AG09319 (cell line): ENCODE measurements at regions not wholly inside any gene's neighbourhood (a gene's known extent, or its start where the extent isn't known, plus 50 kb on each side); places are given as distances from the start of the nearest gene placed in this dataset.

ENCODE experiments used
- DNase-seq: peaks from one replicate; pipeline ENCODE4 v3.0.0-alpha.2; 2010; ENCODE audit warnings: low read depth; ENCODE audit errors: extremely low read depth
- CTCF ChIP-seq: IDR thresholded peaks from 2 replicates; pipeline ENCODE4 v1.5.1; 2011; ENCODE audit warnings: low read depth, mild to moderate bottlenecking, inconsistent platforms, low read length, moderate library complexity

DNA sequence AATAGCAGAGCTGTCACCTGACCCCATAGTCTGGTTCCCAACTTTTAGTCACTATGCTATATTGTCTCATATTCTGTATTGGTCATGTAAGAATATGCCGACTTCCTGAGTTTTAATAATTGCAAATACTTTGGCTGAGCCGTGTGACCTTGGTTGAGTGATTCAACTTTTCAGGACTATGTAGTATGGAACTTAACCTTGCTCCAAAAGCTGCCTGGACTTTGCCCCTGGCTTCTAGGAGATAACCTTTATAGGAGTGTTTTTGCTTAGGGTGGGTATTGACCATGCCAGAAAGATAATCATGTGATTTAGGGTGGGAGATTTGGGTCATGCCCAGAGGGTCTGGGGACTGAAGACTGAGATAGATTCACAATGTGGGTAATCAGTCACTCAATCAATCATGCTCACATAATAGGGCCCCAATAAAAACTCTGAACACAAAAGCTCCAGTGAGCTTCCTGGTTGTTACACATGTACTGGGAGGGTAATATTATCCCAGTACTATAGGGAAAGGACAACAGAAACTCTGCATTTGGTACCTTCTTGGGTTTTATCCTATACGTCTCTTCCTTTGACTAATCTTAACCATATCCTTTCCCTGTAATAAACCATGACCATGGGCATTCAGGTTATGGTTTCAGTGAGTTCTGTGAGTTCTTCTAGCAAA is 235.6 kb downstream of the RNF152 start:
- DNase-seq = no peak
- TF ChIP-seq CTCF = no peak

DNA sequence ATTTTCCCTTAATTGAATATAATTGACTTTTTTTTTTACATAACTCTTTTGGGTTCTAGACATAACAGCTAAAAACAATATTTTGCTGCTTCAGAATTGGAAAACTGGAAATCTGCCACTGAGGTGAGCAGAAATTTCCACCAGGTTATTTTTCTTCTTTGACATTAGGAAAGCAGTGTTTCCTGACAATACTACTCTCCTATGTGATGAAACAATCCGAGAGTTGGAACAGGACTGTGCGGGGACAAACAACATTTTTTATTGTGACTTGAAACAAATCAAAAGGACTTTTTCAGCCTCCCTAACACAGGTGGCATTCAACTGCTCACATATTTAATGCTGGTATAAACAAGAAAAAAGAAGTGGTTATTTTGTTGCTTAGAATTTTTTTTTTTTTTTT is 237.2 kb downstream of the RNF152 start:
- no peak for DNase-seq
- TF ChIP-seq CTCF = no peak

DNA sequence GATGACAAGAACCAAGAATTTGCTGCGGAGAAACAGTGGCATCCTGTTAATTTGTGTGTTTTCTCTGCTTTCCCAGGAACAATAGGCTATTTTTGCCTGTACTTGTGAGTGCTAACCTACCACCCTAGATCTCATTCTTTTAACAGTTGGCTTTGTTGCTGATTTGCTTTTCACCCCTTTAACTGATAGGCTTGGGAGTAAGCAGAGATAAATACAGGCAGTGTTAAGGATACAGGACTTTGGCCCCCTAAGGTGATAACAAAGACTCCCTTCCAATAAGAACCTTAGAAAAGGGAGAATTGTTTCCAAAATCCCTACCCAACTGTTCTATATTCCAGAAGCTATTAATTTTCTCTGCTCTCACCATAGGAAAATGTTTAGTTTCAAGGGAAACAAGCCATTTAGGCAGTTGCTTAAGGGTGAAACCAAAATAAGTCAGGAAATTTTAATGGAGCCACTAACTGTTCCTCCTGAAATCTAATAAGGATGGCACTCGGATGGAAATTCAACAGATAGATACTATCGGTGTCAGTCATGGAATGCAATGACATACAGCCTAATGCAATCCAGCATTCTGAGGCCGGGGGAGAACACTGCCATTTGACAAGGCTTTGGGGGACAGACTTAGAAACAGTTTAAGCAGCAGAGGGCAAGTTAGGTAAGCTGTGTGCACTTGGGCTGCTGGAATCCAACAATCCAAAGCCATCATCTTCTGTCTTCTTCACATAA is 238.8 kb downstream of the RNF152 start:
- no peak for TF ChIP-seq CTCF
- DNase-seq = no peak

DNA sequence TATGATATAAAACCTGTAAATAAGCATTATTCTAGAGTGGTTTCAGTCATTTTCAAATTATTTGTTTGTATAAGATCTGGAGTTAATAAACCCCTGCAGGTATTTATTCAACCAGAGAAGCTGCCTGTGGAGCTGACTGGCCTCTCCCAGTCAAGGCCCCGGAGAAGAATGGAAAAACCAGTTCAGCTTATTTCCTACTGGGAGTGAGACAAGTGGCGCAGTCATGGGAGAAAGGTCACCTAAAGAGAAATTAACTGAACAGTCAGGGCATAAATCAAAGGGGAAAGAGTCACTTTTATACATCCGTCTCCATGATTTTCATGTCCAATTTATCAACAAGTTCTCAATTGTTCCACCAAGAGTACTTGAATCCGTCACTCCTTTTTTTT is 240.9 kb downstream of the RNF152 start:
- no peak for TF ChIP-seq CTCF

GRCh38 chr18:61651145-61651879 is 241.5 kb downstream of the RNF152 start:
- TF ChIP-seq CTCF = no peak
- no peak for DNase-seq

More for the DNA sequence above, 240.9 kb downstream of the RNF152 start:
- DNase-seq = no peak

DNA sequence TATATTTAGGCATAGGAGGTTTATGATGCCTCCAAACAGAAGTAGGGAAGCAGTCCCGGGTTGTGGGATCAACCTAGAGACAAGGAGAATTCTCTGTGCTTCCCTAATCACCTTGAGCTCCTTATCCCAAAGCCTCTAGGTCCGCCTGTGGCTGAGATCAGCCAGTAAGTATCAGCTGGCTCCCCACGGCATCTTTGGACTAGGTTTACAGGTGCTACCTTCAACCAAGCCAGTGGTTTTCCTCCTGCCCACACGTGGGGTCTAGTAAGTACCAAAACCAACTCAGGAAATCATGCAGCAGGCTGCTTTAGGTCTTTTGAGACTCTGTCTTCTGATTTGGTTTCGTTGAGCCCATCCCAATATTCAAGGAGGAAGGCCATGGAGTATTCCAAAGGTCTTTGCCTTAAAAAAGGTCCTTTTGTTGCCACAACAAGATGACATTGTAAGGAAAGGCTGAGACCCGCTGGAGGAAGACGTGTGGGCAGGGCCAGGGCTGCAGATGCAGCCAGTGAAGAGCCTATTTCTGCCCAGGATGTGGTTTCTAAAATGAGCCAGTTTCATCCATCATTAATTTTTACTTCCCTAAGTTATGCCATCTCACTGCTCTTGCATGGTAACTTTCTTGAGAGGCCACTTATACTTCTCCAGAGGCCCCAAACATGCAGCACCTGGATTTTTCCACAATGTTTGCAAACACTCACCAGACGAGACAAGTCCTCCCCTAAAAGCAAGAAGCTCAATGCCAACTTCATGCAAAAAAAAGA is 248.7 kb downstream of the RNF152 start:
- no peak for DNase-seq
- TF ChIP-seq CTCF = no peak
